MCF 10A (cell line): ENCODE measurements at regions not wholly inside any gene's neighbourhood (a gene's known extent, or its start where the extent isn't known, plus 50 kb on each side); places are given as distances from the start of the nearest gene placed in this dataset.

Experiments used
- BruUV-seq: library from RNA; stranded (reverse); fragments of 400-500 nt; replicated peaks from 2 replicates; lab custom pipeline; 2021; lab: Mats Ljungman, UMichigan
- CTCF ChIA-PET: fragments of 300-600 bp; sonication (Branson Sonifier 250); formaldehyde crosslinking; extraction: SDS; loops from one replicate; lab custom pipeline; 2021; ENCODE audit warnings: antibody characterized with exemption, inconsistent platforms; lab: Yijun Ruan, JAX
- POLR2A ChIA-PET: fragments of 300-600, 350-650 bp; sonication (Branson Sonifier 250); formaldehyde crosslinking; extraction: SDS; loops from one replicate; lab custom pipeline; 2020; ENCODE audit warnings: antibody characterized with exemption, inconsistent platforms; lab: Yijun Ruan, JAX
- DNase-seq: peaks from one replicate; pipeline ENCODE4 v3.0.0-alpha.2; 2018; ENCODE audit not compliant: unreplicated experiment
- H3K27ac Mint-ChIP-seq: one replicate; pipeline ENCODE4 v1.8.0; 2022; ENCODE audit warnings: mild to moderate bottlenecking, low read depth, mixed read lengths; ENCODE audit not compliant: unreplicated experiment
- H3K27me3 Mint-ChIP-seq: one replicate; pipeline ENCODE4 v1.8.0; 2022; ENCODE audit warnings: mixed read lengths; ENCODE audit not compliant: insufficient read depth, unreplicated experiment
- H3K36me3 Mint-ChIP-seq: one replicate; pipeline ENCODE4 v1.8.0; 2022; ENCODE audit warnings: mild to moderate bottlenecking, moderate library complexity, mixed read lengths; ENCODE audit not compliant: insufficient read depth, unreplicated experiment
- H3K4me1 Mint-ChIP-seq: one replicate; pipeline ENCODE4 v1.8.0; 2022; ENCODE audit warnings: mixed read lengths; ENCODE audit not compliant: insufficient read depth, unreplicated experiment
- H3K4me3 Mint-ChIP-seq: one replicate; pipeline ENCODE4 v1.8.0; 2022; ENCODE audit warnings: mild to moderate bottlenecking, moderate library complexity, mixed read lengths; ENCODE audit not compliant: unreplicated experiment
- H3K9me3 Mint-ChIP-seq: one replicate; pipeline ENCODE4 v1.8.0; 2022; ENCODE audit warnings: mixed read lengths; ENCODE audit not compliant: unreplicated experiment
- CTCF ChIP-seq: fragments of 200-600 bp; IDR thresholded peaks from one replicate; pipeline ENCODE4 v1.8.0; 2022; ENCODE audit warnings: antibody characterized with exemption, mild to moderate bottlenecking; ENCODE audit not compliant: unreplicated experiment
- intact Hi-C: fragments of 100-400 bp; cut with micrococcal nuclease; formaldehyde crosslinking; loops from 2 replicates; pipeline ENCODE4 v1.14.1; 2022

- DNase-seq: no peak
- ChIA-PET CTCF (interaction anchor here (1.4 kb wide), 1 partner anchor 9 kb away, joined by 3 read pairs; no protein-coding TSS in a partner anchor), POLR2A (interaction anchor here (0.7 kb wide), 1 partner anchor 24 kb away, joined by 3 read pairs; no protein-coding TSS in a partner anchor)
- intact Hi-C loops: no loop called here
- Mint-ChIP-seq H3K36me3 (no peaks in the 10 kb centered on the region), H3K27me3 (no peaks in the 10 kb centered on the region), H3K4me3 (no peak overlapping the region), H3K4me1 (peaks cover 9% of the 10 kb centered on the region), H3K27ac (no peak overlapping the region), H3K9me3 (no peaks in the 10 kb centered on the region)
- TF ChIP-seq CTCF: no peak
- no TSS peak for BruUV-seq
These were observed 54.8 kb downstream of the NOG start for GRCh38 chr17:56648321-56648720.

- H3K27ac Mint-ChIP-seq: no peak overlapping the region
- ChIA-PET POLR2A (interaction anchor here (0.6 to 0.7 kb wide), 2 partner anchors 24 to 39 kb away, joined by 3 read pairs; no protein-coding TSS in a partner anchor), CTCF (interaction anchor here (1.4 kb wide), 1 partner anchor 8 kb away, joined by 3 read pairs; no protein-coding TSS in a partner anchor)
- H3K4me1 Mint-ChIP-seq: peaks cover 9% of the 10 kb centered on the region
- no peaks in the 10 kb centered on the region for H3K9me3 Mint-ChIP-seq
- no peak overlapping the region for H3K4me3 Mint-ChIP-seq
- no peaks in the 10 kb centered on the region for H3K27me3 Mint-ChIP-seq
- no TSS peak for BruUV-seq
- H3K36me3 Mint-ChIP-seq: no peaks in the 10 kb centered on the region
- TF ChIP-seq CTCF: no peak
- intact Hi-C loops: no loop called here
- peak; percentile 43 for DNase-seq
These were observed 55.3 kb downstream of the NOG start for GRCh38 chr17:56648806-56649205.

- intact Hi-C loops: no loop called here
- Mint-ChIP-seq H3K9me3 (no peaks in the 10 kb centered on the region), H3K4me3 (no peak overlapping the region), H3K27me3 (no peaks in the 10 kb centered on the region), H3K36me3 (no peaks in the 10 kb centered on the region), H3K4me1 (peaks cover 9% of the 10 kb centered on the region), H3K27ac (no peak overlapping the region)
- no TSS peak for BruUV-seq
- ChIA-PET CTCF (interaction anchor here (0.7 to 3.8 kb wide), 5 partner anchors 59 to 1113 kb away, joined by 3 to 34 read pairs (median 3); partner anchors contain the start of gene NOG), POLR2A (no interaction called here)
- DNase-seq: no peak
- TF ChIP-seq CTCF: no peak
These were observed 59.1 kb downstream of the NOG start for GRCh38 chr17:56652628-56653027.

- Mint-ChIP-seq H3K4me3 (no peak overlapping the region), H3K36me3 (no peaks in the 10 kb centered on the region), H3K9me3 (no peaks in the 10 kb centered on the region), H3K27me3 (no peaks in the 10 kb centered on the region), H3K27ac (peak overlapping the region; percentile 40), H3K4me1 (peaks cover 2% of the 10 kb centered on the region)
- CTCF ChIA-PET: interaction anchor here (0.5 to 3.8 kb wide), 12 partner anchors 8 to 1138 kb away, joined by 3 to 34 read pairs (median 3); no protein-coding TSS in a partner anchor
- DNase-seq: peak; percentile 78
- TF ChIP-seq CTCF: peak; percentile 49
- no TSS peak for BruUV-seq
- POLR2A ChIA-PET: interaction anchor here (0.6 kb wide), 1 partner anchor 69 kb away, joined by 3 read pairs; no protein-coding TSS in a partner anchor
- intact Hi-C loops: loop anchor here (1.0 kb wide), 2 partner anchors 61 to 62 kb away; partner anchors contain the start of gene NOG
These were observed 60.4 kb downstream of the NOG start for GRCh38 chr17:56653877-56654276.
